ENCODE measurements at regions not wholly inside any gene's neighbourhood (a gene's known extent, or its start where the extent isn't known, plus 50 kb on each side); places are given as distances from the start of the nearest gene placed in this dataset.

DNA sequence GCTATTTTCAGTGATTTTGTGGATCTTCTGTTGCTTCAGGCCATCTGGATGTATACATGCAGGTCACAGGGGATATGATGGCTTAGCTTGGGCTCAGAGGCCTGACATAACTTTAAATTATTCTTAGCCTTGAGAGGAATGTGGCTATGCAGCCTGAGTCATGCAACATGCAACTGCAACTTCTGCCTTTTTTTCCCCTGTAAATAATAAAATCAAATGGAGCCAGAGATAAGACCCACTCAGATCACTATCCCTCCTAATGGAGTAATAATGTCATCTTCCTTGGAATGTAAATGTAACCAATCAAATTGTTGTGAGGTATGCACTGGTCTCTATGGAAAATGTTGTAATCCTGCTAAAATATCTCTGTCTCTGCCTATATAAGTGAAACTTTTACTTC, 54.9 kb downstream of the MAGEB17 start:
- ATAC-seq (no peak), DNase-seq (ENCODE audit: low spot score) (no peak)
- intact Hi-C loops (cut with DNase I), result no loop called here

DNA sequence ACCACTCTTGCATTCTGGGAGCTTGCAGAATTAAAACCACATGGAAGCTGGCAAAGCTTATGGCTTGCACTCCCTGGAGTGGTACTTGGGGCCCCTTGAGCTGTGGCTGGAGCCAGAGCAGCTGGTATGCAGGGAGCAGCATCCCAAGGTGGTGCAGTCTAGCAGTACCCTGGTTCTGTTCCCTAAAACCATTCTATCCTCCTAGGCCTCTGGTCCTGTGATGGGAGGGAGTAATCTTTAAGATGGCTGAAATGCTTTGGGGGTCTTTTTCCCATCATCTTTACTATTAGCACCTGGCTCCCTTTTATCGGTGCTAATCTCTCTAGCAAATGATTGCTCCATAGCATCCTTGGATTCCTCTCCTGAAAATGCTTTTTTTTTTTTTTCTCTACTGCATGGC, 56.1 kb downstream of the MAGEB17 start:
- no peak for DNase-seq (ENCODE audit: low spot score)
- intact Hi-C loops (cut with DNase I), result no loop called here

DNA sequence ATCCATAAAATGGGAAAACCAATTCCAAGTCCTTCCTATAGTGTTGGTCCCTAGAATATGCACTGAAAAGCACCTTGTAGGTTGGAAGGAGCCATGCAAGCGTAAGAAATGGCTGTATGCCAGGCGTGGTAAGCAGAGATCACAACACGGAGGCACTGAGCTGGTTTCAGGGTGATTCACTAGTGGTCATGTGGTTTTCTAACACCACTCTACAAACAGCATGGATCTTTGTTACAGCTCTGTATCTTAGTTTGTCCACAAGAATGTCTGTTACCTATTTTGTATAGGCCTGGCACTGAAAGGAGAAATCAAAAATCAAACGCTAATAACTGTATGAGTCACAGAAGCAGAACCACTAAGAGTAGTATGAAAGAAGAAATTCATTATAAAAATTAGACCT, 71.9 kb downstream of the MAGEB17 start:
- intact Hi-C loops (cut with DNase I), result no loop called here
- ATAC-seq (no peak), DNase-seq (ENCODE audit: low spot score) (no peak)

More for the DNA sequence above, 56.1 kb downstream of the MAGEB17 start:
- ATAC-seq, result no peak

DNA sequence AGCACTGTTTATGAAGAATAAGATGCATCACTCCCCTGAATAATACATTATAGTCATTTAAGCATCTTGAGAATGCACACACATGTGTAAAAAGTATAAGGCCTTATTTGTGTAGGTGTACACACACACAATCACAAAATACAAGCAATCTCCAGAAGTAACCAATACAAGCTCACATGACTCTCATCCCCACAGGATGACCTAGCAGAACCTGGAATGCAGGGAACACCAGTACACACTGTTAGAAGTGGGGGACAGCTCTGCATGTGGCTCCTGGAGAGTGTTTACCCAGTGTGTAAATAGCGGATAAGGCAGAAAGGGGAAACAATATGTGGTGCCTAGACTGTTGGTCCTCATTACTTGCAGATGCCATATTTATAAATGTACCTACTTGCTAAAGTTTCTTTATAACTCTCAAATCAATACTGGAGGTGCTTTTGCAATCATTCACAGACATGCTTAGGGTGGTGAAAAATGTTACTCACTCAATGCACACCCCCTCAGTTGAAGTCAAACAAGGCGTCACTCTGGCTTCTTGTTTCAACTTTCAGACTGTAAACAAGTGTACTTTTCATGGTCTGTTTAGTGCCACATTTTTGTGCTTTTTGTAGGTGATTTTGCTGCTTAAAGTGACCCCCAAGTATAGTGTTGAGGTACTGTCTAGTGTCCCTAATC, 73.1 kb downstream of the MAGEB17 start:
- ATAC-seq (no peak), DNase-seq (ENCODE audit: low spot score) (no peak)
- intact Hi-C loops (cut with DNase I), result no loop called here

DNA sequence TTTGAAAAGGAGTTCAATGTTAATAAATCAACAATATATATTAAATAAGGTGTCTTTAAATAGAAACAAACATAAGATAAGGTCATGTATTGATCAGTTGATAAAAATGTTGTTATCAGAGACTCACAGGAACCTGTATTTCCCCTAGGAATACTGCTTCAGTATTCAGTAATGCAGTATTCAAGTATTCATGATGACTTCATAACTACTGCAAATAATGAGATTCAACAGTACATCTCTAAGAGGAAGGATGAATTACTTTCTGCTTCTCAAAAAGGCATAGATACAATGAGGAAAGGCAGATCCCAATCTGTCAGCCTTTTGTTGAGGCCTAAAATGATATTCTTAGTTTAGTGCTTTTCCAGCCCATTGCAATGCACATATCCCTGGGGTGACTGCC, 73.7 kb downstream of the MAGEB17 start:
- ATAC-seq (no peak), DNase-seq (ENCODE audit: low spot score) (no peak)
- intact Hi-C loops (cut with DNase I), result no loop called here

DNA sequence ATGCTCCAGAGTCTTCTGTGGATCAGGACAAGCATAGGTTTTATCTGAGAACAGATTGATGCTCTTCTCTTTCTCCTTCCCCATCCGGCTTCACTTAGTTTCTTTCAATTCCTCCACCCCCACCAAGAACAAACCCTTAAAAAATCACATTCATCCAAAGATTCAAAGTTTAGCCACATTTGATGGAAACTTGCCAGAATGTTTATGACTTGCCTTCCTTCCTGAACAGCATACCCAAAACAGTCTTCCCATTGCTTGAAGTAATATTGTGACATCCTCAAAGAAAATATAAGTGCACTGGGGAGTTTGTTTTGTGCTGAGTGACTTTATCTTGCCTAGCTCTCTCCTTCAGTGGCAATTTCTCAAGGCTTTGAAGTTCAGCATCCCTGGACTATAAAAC, 83.0 kb downstream of the MAGEB17 start:
- intact Hi-C loops (cut with DNase I), result no loop called here
- ATAC-seq (no peak), DNase-seq (ENCODE audit: low spot score) (no peak)

DNA sequence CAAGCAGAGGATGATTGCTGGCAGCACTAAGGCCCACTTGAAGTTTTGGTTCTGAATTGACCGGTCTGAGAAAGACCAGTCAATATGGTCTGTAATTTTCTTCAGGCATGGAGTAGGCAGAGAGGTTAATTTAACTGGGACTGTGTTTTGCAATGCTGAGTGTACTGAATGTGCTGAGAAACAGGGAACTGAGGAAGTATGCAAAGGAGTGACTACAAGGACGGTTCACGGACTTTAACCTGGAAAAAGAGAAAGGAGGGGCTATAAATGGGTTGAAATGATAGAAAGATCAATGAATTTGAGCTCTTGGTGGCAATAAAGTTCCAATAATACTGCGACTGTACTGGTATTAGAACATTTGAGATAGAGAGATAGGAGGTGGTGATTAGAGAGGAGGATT, 84.5 kb downstream of the MAGEB17 start:
- intact Hi-C loops (cut with DNase I), result no loop called here
- ATAC-seq, result no peak
- DNase-seq (ENCODE audit: low spot score), result no peak

DNA sequence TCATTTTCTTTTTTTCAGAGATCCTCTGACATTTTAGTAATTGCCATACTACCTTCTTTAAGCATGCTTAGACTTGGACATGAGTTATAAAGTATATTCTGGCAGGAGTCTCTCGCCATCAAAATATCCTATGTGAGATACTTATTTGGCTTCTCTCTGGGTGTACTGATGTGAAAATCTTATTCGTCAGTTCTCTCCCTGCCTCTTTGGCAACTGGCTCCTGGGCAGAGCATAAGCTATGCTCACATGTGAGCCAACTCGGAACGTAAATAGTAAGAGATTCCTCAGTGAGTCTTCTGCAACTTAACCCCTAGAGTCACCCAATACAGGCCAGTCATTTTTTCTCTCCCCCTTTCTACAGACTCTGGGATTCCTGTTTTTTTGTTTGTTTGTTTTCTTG, 91.6 kb downstream of the MAGEB17 start:
- ATAC-seq (no peak), DNase-seq (ENCODE audit: low spot score) (no peak)
- intact Hi-C loops (cut with DNase I), result no loop called here

DNA sequence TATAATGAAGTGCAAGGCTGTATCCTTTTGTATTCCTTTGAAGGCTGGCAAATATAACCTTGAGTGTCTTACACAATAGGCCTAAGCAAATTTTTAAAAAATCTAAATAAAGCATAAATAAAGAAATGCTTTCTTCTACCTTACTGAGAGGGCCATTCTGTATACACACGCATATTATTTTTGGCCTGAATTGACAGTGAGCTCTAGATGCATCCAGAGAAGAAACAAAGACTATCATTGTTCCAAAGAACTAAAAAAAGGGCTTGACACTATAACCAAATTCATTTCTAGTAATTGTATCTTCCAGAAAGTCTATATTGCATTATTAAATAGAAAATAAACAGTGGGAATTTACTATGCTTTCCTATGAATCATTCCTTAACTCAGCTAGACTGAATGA, 100.2 kb downstream of the MAGEB17 start:
- no peak for ATAC-seq
- intact Hi-C loops (cut with DNase I), result no loop called here

DNA sequence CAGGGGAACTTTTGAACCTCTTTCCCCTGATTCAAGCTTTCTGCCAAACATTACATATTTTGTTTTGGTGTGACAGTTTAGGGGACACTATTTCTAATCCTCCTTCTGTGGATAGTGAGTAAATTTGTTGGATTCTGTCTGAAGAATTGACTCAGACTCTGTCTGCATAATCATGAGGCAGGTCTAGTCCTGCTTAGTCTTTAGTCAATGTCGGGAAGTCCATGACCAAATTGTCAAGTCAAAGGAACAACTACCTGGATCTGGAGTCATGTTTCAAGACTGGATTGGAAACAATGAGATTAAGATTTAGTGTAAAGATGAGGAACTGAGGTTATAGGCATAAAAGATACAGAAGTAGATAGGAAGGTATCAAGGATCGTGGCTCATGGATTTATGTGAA, 100.9 kb downstream of the MAGEB17 start:
- no peak for ATAC-seq

More for the DNA sequence above, 100.2 kb downstream of the MAGEB17 start:
- no peak for DNase-seq (ENCODE audit: low spot score)

DNA sequence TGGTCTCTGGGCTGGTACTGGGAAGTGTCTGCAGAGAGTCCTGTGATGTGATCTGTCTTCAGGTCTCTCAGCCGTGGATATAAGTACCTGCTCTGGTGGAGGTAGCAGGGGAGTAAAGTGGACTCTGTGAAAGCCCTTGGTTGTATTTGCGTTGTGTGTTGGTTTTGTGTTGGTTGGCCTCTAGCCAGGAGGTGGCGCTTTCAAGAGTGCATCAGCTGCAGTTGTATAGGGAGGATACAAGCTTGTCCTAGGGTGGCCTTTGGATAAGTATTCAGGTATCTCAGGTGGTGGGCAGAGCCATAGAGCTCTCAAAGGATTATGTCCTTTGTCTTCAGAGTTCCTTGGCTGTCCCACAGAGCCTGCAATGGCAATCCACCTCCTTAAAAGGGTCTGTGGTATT, 111.6 kb downstream of the MAGEB17 start:
- intact Hi-C loops (cut with DNase I), result no loop called here

More for the DNA sequence above, 100.9 kb downstream of the MAGEB17 start:
- DNase-seq (ENCODE audit: low spot score), result no peak
- intact Hi-C loops (cut with DNase I), result no loop called here

DNA sequence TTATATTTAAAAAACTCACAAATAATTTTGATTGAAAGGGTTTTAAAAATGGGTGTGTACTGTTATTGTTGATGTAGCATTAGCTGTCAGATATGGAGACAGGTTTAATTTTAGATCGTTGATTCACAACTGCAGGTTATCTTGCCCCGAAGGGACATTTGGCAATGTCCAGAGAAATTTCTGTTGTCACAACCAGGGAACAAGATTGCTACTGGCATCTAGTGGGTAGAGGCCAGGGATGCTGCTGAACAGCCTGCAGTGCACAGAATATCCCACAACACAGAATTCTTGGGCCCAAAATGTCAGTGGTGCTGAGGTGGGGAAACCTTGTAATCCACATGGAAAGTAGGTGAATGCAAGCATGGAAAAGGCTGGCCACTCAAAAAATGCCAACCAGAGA, 114.9 kb downstream of the MAGEB17 start:
- DNase-seq (ENCODE audit: low spot score) (no peak), ATAC-seq (no peak)
- intact Hi-C loops (cut with DNase I), result no loop called here

More for the DNA sequence above, 111.6 kb downstream of the MAGEB17 start:
- DNase-seq (ENCODE audit: low spot score) (no peak), ATAC-seq (no peak)

DNA sequence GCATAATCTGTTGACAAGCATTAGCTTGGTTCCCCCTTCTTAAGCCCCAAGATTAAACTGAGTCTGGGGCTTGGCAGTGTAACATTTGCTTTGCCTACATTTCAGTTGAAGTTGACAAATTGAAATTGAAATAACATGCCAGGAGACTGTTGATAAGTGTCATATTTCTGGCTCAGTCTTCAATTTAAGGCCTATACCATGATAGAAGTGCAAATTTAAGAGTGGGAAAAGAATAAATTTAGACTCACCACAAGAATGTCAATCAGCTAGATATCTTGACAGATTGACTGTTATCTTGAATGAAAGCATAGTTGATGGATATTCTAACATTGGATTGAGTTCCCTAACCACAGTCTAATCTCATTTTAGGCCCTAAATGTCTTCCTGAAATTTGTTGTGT, 117.6 kb downstream of the MAGEB17 start:
- no peak for DNase-seq (ENCODE audit: low spot score)
- intact Hi-C loops (cut with DNase I), result no loop called here
- no peak for ATAC-seq

DNA sequence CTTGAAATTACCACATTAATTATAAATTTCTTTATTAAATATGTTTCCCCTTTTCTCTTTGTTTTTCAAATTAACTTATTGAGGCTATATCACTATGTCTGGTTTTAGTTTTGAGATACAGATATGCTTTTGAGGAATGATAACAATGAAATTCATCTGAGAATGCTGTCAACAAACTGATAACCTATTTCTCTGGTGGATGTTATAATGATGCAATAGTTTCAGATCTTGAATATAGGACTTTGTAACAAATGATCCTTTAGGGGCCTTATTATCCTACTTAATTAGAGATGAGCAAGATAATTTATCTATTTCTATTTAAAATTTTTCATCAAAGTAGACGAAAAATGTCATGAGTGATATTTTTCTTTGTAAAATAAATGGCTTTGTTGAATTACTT, 123.7 kb downstream of the MAGEB17 start:
- intact Hi-C loops (cut with DNase I), result no loop called here
- DNase-seq (ENCODE audit: low spot score), result no peak
- ATAC-seq, result no peak

DNA sequence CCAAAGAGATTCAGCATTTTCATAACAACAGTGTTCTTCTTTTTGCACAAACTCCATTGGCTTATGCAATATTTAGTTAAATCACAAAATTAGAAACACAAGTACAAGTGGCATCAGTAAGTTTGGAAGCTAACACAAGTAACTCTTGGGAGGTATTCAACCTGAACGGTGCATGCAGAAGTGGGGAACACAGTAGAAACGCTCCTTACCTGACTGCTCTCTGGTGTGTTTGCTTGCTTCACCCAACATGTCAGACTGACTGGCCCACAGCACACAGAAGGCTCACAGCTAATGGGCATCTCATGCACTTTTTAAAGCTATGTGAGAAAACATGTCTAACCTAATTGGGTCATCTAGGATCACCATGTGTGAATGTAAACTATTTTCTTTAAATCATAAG, 133.6 kb downstream of the MAGEB17 start:
- intact Hi-C loops (cut with DNase I), result no loop called here
- no peak for DNase-seq (ENCODE audit: low spot score)
- ATAC-seq, result no peak

DNA sequence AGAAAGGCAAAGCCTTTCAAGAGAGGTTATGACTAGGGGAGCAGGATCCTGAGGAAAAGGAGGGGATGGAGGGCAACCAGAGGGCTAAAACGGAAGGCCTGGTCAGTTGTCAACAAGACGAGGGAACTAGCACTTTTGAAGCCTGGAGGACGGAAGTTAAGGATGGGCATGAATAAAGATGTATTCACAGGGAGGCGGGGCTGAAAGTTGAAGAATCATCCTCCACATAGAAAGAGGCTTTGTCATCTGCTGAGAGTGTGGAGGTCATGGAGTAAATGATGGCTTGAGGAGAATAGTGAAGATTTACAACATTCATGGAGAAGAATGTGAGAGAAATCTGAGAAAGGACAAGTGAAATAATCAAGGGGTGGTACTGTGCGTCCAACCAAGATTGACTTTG, 137.5 kb downstream of the MAGEB17 start:
- ATAC-seq (no peak), DNase-seq (ENCODE audit: low spot score) (no peak)
- intact Hi-C loops (cut with DNase I), result no loop called here

DNA sequence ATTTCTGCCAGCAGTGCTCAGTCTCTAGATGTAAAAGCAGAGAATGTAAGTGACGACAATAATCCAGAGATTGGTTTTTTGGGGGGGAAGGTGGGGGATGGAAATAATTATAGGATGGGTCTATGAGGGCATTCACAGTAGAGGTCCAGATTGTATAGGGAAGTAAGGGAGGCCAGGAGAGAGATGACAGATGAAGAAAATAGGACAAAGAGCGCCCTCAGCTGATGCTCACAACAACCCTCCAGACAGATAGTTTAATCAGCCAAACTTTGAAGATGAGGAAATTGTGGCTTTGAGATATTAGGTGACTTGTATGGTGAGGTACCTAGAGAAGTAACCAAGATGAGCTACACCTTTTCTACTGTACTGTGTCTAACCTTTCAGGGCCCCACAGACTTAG, 137.9 kb downstream of the MAGEB17 start:
- no peak for ATAC-seq
- DNase-seq (ENCODE audit: low spot score), result no peak
- intact Hi-C loops (cut with DNase I), result no loop called here

DNA sequence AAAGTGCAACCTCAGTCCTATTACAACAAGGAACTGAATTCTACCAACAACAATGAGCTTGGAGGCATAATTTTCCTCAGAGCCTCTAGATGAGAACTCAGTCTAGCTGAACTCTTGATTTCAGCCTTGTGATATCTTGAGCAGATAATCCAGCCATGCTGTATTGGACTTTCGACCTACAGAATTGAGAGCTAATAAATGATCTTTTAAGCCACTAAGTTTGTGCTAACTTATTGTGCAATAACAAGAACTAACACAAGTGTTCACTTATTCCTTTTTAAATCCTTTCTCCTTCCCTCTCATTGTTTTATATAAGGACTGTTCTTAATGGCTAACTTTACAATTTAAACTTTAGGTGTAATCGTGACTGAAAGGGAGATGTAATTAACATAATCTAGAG, 140.7 kb downstream of the MAGEB17 start:
- intact Hi-C loops (cut with DNase I), result no loop called here
- DNase-seq (ENCODE audit: low spot score), result no peak
- no peak for ATAC-seq

DNA sequence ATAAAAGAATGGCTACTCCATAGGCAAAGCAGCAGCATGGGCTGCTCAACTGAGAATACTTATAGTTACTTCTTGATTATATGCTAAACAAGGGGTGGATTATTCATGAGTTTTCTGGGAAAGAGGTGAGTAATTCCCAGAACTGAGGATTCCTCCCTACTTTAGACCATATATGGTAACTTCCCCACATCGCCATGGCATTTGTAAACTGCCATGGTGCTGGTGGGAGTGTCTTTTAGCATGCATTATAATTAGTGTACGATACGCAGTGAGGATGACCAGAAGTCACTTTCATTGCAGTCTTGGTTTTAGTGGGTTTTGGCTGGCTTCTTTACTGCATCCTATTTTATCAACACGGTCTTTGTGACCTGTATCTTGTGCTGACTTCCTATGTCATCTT, 141.5 kb downstream of the MAGEB17 start:
- ATAC-seq (no peak), DNase-seq (ENCODE audit: low spot score) (no peak)
- intact Hi-C loops (cut with DNase I), result no loop called here

DNA sequence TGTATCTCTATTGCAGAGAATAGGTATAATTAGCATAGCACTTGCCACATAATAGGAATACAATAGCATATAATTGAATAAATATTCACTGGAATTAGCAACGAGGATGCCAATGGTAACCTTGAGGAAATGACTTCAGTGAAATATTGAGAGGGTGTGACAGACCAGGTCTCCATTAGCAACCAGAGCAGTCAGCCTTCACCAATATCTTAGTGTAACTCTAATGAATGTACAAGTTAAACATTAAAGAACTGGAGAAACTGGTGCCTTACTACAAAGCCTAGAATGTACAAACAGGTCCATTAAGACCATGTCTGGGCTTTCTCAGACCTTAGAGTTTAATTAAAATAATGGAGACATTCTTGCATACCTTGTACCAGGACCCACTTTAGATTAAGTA, 143.0 kb downstream of the MAGEB17 start:
- DNase-seq (ENCODE audit: low spot score), result no peak
- intact Hi-C loops (cut with DNase I), result no loop called here
- no peak for ATAC-seq

DNA sequence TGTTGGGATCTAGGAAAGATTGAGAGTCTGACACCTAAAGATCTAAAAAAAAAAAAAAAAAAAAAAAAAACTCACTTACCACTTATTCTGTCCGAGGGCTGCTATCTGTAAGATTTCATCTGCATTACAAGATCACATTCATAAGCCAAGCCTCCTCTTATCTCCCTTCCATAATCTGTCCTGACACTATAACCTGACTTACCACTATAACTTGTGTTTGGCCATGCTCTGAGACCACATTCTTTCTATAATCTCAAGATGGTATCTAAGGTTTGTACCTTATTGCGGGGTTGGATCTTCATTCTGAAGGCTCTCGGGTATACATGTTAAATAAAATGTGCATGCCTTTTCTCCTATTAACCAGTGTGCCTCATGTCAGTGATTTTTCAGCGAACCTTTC, 144.4 kb downstream of the MAGEB17 start:
- intact Hi-C loops (cut with DNase I), result no loop called here
- no peak for ATAC-seq
- no peak for DNase-seq (ENCODE audit: low spot score)
